Erythroblast (primary cell): ENCODE measurements at regions not wholly inside any gene's neighbourhood (a gene's known extent, or its start where the extent isn't known, plus 50 kb on each side); places are given as distances from the start of the nearest gene placed in this dataset.

Source experiments
- DNase-seq, 2 experiments: peaks; one replicate each; lab custom pipeline; 2025; lab: John Stamatoyannopoulos, UW
- GATA1 ChIP-seq: IDR thresholded peaks from 2 replicates; pipeline ENCODE4 v1.6.1; 2011; ENCODE audit warnings: low read depth, mild to moderate bottlenecking, control low read depth, low read length, moderate library complexity
- POLR2A ChIP-seq: IDR thresholded peaks from 2 replicates; pipeline ENCODE4 v1.6.1; 2011; ENCODE audit warnings: mild to moderate bottlenecking, low read length

- DNase-seq, result no peak
- TF ChIP-seq GATA1, result no peak
- no peak for TF ChIP-seq POLR2A
These were observed 1461.4 kb upstream of the CDH9 start for GRCh38 chr5:28499766-28500290.

- TF ChIP-seq POLR2A (no peak), GATA1 (no peak)
- DNase-seq, result no peak
These were observed 1457.5 kb upstream of the CDH9 start for GRCh38 chr5:28495876-28496275.

- DNase-seq, result no peak
- no peak for TF ChIP-seq POLR2A
- TF ChIP-seq GATA1, result no peak
These were observed 1455.1 kb upstream of the CDH9 start for GRCh38 chr5:28493456-28493855.

- no peak for TF ChIP-seq GATA1
- no peak for TF ChIP-seq POLR2A
- no peak for DNase-seq
These were observed 1450.4 kb upstream of the CDH9 start for GRCh38 chr5:28488752-28489151.

- no peak for TF ChIP-seq GATA1
- no peak for TF ChIP-seq POLR2A
- no peak for DNase-seq
These were observed 1445.1 kb upstream of the CDH9 start for GRCh38 chr5:28483327-28484025.

GRCh38 chr5:28473531-28474107, 1435.2 kb upstream of the CDH9 start:
- no peak for TF ChIP-seq POLR2A
- TF ChIP-seq GATA1, result no peak
- DNase-seq, result no peak

- DNase-seq, result no peak
- TF ChIP-seq GATA1 (no peak), POLR2A (no peak)
These were observed 1429.8 kb upstream of the CDH9 start for GRCh38 chr5:28468166-28468565.

- TF ChIP-seq GATA1 (no peak), POLR2A (no peak)
- no peak for DNase-seq
These were observed 1425.3 kb upstream of the CDH9 start for GRCh38 chr5:28463728-28464127.

GRCh38 chr5:28451483-28451882, 1413.1 kb upstream of the CDH9 start:
- TF ChIP-seq GATA1 (no peak), POLR2A (no peak)
- no peak for DNase-seq

GRCh38 chr5:28450997-28451396, 1412.6 kb upstream of the CDH9 start:
- TF ChIP-seq POLR2A, result no peak
- no peak for TF ChIP-seq GATA1
- DNase-seq, result no peak

GRCh38 chr5:28448791-28449190, 1410.4 kb upstream of the CDH9 start:
- DNase-seq, result no peak
- no peak for TF ChIP-seq GATA1
- no peak for TF ChIP-seq POLR2A

- TF ChIP-seq POLR2A (no peak), GATA1 (no peak)
- DNase-seq, result no peak
These were observed 1392.3 kb upstream of the CDH9 start for GRCh38 chr5:28430565-28431178.

- no peak for TF ChIP-seq GATA1
- no peak for TF ChIP-seq POLR2A
These were observed 1382.8 kb upstream of the CDH9 start for GRCh38 chr5:28421141-28421540.

GRCh38 chr5:28415791-28416443, 1377.5 kb upstream of the CDH9 start:
- no peak for DNase-seq
- TF ChIP-seq POLR2A, result no peak

More at GRCh38 chr5:28421141-28421540, 1382.8 kb upstream of the CDH9 start:
- DNase-seq, result no peak

GRCh38 chr5:28414619-28415018, 1376.2 kb upstream of the CDH9 start:
- TF ChIP-seq POLR2A (no peak), GATA1 (no peak)
- no peak for DNase-seq

- TF ChIP-seq POLR2A (no peak), GATA1 (no peak)
- DNase-seq, result no peak
These were observed 1370.3 kb upstream of the CDH9 start for GRCh38 chr5:28408651-28409050.
